ENCODE measurements at regions not wholly inside any gene's neighbourhood (a gene's known extent, or its start where the extent isn't known, plus 50 kb on each side); places are given as distances from the start of the nearest gene placed in this dataset.

DNA sequence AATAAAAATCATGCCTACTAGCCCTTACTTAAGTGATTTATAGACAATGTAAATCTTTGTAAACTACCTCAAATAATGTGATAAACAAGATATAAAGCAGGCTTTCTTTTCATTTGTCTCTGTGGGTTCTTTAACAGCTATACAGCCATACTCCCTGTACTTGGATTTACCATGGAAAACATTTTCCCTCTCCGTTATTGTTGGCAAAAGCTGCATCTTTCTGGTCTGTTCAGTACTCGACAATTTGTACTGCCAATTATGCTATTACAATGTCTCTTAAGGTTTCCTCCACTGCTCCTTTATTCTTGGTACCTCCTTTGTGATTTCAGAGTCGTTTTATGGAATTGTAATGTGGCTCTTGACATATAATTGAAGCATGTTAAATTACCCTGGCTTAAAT, 426.3 kb upstream of the PKDCC start:
- in situ Hi-C loops (cut with MboI; ENCODE audit: low sequenced_read_pairs) = no loop called here

DNA sequence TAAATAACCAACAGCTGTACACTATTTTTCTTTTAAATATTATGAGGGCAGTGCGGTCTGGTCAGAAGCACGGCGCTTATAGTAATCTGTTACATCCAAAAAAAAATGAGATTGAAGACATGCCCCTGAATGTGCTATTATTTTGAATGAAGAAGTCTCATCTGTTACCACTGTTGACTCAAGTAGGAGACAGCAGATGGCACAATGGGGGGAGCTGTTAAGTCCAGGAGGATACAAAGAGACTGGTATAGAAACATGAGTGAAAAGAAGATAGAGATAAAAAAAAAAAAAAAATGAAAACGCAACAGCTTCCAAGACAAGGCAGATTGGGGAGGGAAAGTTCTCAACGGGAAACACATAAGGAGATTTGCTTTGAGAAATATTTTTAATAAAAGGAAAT, 425.5 kb upstream of the PKDCC start:
- in situ Hi-C loops (cut with MboI; ENCODE audit: low sequenced_read_pairs) = no loop called here

DNA sequence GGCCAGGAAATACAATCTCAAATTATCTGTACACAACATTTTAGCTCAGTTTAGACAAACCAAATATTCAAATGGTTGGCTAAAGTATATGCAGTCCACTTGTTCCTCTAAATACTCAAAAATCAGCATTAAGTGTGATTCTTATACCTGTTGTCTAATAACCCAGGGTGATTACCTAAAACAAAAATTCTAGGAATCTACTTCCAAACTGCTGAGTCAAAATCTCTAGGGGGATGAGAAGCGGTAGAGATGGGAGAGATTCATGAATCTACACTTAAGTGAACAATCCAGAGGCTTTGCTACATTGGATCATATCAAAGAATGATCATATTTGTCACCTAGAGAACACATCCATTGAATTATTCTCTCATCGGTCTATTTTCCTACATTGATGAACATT, 420.9 kb upstream of the PKDCC start:
- in situ Hi-C loops (cut with MboI; ENCODE audit: low sequenced_read_pairs) = no loop called here

DNA sequence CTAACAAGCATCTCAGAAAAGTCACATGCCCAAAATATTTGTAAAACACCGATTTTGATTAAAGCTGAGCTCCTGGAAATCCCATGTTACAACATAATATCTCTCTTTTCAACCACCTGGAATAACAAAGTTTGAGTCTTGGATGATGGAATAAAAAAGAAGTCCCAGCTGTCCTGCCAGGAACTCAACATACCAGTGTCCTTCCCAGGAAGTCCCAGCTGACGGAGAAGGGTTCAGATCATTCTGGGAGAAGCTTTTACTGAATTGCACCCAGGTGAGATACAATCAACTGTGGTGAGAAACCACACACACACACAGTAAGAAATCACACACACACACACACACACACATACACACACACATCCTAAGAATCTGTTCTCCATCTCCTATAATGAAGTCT, 413.1 kb upstream of the PKDCC start:
- in situ Hi-C loops (cut with MboI; ENCODE audit: low sequenced_read_pairs) = no loop called here

DNA sequence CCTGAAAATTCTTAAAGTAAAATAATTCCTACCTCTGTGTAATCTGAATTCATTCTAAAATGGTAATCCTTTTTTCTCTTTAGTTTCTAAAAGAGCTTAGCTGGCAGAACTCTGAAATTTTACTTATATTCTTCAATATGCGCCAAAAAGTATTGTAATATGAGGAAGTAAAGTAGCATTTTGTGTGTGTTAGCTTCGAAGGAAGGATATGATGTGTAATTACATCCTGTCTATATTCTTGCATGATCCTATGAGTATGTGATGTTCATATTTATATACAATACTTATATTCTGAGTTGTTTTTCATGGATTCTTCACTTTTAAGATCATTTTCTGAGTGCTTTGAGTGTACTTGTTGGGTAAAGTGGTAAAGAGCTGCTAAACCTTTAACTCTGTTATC, 402.9 kb upstream of the PKDCC start:
- in situ Hi-C loops (cut with MboI; ENCODE audit: low sequenced_read_pairs) = no loop called here

DNA sequence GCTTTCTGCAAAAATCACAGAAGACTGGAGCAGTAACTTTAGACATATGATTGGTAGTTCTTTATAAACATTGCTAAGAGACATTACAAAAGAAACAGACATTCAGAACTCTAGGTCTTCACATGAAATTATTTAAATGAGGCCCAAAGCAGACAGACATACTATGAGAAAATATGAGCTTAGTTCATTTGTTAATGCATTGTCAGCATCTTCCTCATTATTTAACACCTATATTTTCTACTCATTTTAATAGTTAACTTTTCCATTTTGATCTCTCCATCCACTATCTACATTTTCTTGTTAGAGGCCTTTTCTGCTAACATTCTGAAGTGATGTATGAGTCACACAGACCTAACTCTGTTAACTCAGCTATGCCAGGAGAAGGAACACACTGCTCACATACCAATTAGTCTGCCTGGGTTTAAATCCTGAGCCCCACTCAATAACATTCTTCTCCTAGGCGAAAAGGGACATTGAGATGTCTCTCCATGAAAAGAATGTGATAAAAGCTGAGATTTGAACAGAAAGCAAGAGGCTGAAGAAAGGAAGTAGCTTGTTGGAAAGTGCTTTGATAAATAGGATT, 400.3 kb upstream of the PKDCC start:
- in situ Hi-C loops (cut with MboI; ENCODE audit: low sequenced_read_pairs) = no loop called here

DNA sequence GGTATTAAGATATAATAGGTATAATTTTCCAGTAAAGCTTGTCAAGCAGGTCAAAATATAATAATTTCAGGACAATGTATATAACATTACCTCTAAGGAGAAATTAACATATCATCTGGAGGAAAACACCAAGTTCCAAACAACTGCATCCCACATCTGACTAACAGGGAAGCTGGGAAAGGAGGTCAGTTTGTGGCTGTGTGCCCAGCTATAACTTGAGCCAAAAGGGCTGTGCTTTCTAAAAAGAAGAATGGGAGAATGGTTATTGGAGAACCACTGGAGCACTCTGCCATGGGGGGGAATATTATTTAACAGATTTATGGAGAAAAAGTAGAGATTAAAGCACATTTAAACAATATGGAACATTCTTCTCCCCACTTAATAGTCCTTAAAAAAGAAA, 390.6 kb upstream of the PKDCC start:
- in situ Hi-C loops (cut with MboI; ENCODE audit: low sequenced_read_pairs) = no loop called here

DNA sequence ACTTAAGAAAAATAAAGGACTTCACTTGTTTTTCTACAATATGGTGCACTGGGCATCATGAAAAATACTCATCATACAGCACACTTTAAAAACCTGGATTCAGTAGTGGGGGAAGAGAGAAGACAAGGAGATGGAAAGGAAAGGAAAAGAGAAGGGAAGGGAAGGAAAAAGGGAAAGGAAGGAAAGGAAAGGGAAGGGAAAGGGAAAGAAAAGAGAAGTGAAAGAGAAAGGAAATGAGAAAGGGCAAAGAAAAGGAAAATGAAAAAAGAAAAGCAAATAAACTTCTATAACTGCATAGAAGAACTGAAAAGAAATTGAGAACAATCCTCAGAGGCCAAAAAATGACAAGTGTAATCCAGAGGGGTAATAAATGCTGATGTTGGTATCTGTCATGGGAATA, 388.1 kb upstream of the PKDCC start:
- in situ Hi-C loops (cut with MboI; ENCODE audit: low sequenced_read_pairs) = no loop called here

DNA sequence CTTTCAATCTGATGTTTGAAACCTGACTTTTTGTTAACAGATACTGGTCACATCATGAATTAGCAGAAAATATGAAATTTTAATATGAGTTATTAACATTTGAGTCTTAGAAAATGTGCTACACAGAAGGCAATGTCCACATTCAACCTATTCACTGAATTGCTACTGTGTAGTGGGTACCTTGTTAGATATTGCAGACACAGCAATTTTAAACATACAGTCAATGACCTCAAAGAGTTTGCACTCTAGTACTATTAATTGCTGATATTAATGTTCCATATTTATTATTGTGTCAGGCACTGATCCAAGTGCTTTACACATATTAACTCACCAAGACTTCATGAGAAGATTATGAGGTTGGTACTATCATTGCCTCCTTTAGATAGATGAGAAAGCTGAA, 385.4 kb upstream of the PKDCC start:
- in situ Hi-C loops (cut with MboI; ENCODE audit: low sequenced_read_pairs) = no loop called here

DNA sequence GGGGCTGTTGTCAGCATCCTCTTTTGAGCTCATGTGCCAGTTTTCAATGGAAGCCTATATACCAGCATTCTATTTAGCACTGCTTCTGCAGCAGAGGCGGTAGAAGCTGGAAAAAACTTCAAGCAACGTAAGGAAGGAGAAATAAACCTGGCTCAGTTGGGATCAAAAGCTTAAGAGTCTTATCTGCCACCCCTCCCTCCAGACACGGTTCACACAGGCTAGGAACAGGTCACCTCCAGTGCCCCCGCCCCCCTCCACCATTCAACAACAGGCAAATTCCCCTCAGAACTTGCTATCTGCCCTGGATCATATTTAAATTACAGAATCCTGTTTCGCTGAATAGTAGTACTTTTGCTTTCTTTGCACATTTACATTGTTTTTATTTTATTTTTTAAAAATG, 384.8 kb upstream of the PKDCC start:
- in situ Hi-C loops (cut with MboI; ENCODE audit: low sequenced_read_pairs) = no loop called here

DNA sequence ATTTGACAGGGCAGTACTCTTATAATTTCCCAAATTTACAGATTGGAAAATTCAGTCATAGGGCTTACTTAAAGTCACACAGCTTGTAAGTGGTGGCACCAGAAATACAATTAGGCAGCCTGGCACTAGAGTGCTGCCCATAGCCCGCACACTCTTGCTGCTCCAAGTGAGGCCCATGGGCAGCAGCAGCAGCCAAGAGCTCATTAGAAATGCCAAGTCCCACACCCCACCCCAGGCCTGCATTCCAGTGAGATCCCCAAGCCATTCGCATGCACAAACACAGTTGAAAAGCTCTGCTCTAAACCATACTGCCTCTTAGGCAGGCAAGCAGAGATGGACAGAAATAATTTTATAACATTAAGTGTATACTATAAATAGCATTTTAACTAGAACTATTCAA, 379.3 kb upstream of the PKDCC start:
- in situ Hi-C loops (cut with MboI; ENCODE audit: low sequenced_read_pairs) = no loop called here

DNA sequence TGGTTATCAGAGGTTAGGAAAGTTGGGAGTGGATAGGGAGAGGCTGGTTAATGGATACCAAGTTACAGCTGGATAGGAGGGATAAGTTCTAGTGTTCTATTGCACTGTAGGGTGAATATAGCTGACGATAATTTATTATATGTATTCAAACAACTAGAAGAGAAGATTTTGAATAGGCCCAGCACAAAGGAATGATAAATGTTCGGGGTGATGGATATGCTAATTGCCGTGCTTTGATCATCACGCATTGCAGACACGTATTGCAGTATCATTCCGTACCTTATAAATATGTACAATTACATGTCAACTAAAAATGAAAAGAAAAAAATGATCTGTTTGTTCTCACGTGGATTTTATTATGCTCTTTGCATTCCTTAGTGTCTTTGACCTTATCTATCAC, 369.2 kb upstream of the PKDCC start:
- in situ Hi-C loops (cut with MboI; ENCODE audit: low sequenced_read_pairs) = no loop called here

DNA sequence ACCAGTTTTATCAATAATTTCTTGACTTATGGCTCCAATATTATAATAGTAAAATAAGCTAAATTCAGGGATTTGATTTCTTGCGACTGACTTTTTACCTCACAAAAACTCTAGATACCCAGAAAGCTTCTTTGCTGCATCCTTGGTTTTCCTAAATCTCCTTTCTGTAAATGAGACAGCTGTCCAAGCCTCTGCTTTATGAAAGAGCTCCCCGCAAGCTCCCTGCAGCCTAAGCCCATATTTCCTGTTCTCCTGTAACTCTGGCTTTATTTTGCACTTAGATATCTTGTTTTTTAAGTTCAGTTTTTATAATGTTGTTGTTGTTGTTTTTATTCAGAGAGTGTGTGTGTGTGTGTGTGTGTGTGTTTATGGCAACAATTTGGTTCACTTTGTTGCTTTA, 361.7 kb upstream of the PKDCC start:
- in situ Hi-C loops (cut with MboI; ENCODE audit: low sequenced_read_pairs) = no loop called here

DNA sequence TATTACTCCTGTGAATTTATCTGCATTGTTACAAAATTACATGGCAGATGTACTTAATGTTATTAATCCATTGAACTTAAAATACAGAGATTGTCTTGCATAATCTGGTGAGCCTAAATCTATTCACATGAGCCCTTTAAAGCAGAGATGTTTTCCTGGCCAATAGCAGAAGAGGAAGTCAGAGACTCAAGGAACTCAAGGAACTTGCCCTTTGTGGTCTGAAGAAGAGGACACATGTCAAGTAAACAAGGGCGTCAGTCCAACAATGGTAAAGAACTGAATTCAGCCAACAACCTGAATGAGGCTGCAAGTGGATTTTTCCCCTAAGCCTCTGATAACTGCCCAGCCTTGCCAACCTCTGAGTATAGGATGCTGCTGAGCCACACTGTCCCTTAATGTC, 356.3 kb upstream of the PKDCC start:
- in situ Hi-C loops (cut with MboI; ENCODE audit: low sequenced_read_pairs) = no loop called here

DNA sequence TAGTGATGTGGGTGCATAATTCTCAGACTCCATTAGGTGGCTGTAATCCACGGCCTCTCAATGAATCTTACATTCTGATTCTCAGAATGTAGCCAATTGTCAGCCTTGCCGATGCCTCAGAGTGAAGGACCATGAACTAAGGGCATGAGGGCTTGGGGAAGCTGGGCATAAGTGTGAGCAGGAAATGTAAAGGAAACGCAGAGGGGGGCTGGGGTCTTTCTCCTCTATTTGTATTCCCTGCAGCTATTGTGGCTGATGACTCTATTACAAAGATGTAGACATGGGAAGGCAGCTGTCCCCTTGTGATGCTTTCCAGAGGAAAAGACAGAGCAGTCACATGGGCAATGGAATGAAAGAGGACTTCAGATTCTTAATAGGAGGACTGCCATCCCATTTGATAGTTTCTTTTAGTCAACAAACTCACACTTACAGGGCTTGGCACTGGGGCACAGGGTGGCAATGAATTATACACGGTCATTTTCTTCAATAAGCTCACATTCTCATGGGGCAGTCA, 353.2 kb upstream of the PKDCC start:
- in situ Hi-C loops (cut with MboI; ENCODE audit: low sequenced_read_pairs) = no loop called here

DNA sequence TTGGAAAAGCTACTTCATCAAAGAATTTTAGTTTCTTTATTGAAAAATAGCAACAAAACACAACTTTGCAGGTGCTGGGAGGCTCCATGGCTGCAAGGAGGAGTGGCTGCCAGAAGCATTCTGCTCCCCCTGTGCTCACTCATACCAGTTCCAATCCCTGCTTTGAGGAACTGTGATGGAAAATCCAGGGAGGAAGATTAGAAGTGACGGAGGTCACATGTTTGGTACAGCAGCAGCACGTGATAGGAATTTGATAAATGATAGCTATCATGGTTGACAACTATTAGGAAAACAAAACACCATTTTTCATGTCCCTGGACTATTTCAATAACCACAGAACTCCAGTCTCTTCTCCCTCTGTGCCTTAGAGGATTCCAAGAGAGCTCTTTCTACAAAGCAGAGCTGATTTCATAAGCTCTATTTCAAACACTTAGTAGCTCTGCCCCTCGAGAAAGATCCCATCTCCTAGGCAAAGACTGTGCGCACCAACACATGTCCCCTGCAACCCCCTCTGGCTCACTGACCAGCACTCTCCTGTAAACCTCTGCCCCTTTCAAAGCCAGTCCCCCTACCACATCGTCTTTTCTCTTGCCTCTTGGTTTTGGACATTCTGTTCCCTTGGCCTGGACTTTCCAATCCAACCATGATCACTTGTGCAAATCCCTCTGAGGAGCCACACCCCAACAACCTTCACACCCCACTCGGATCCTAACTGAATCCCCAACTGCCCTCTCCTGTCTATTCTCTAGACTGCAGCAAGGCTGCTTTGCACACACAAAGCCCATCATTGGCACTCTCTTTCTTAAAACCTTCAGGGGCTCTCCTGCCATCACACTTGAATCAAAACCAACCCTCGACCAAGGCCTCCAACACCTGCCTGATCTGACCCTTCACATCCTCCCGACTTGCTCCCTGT, 352.4 kb upstream of the PKDCC start:
- in situ Hi-C loops (cut with MboI; ENCODE audit: low sequenced_read_pairs) = no loop called here

DNA sequence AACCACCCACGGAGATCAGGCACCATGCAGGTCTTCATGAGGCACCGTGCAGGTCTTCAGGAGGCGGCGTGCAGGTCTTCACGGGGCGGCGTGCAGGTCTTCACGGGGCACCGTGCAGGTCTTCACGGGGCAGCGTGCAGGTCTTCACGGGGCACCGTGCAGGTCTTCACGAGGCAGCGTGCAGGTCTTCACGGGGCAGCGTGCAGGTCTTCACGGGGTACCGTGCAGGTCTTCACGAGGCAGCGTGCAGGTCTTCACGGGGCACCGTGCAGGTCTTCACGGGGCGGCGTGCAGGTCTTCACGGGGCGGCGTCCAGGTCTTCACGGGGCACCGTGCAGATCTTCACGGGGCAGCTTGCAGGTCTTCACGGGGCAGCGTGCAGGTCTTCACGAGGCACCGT, 350.4 kb upstream of the PKDCC start:
- in situ Hi-C loops (cut with MboI; ENCODE audit: low sequenced_read_pairs) = no loop called here

DNA sequence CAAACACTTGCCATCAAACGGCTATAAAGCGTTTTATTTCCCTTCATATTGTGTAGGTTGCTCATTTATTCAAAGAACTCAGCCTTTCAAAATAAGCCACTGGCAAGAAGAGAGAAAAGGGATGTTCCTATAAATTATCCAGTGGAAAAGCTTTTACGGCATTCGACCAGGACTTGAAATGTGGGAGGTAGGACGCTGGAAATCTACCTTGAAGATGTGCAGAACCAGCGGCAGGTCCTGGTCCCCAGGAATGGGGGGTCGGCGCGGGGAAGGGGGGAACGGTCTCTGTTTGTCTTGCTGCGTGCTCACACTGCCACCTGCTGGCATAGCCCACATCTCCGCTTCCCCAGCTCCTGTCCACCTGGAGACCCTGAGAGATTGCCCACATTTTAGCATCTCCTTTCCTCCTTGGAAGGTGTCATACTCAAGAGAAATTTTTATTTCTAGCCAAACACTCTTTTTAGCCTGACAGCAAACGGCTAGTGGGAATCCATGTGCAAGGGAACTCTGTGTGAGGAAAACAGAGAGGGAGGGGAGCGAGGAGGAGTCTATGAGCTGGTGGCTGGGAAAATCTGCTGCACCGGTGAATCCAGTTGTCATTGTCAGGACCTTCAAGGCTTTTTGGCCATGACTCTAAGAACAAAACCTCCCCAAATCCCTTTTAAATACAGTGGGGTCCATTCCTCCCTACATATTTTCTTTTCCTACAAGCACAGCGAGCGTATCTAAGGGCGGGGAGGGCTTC, 349.0 kb upstream of the PKDCC start:
- in situ Hi-C loops (cut with MboI; ENCODE audit: low sequenced_read_pairs) = no loop called here

DNA sequence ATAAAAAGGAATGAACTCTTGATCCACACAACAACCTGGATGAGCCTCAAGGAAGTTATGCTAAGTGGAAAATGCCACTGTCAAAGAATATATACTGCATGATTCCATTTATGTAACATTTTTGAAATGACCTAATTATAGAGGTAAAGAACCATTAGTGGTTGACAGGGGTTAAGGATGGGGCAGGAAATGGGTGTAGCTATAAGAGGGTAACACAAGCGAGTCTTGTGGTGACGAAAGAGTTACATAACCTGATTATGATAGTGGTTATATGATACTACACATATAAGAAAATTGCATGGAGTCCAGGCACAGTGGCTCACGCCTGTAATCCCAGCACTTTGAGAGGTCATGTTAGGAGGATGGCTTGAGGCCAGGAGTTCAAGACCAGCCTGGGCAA, 346.6 kb upstream of the PKDCC start:
- in situ Hi-C loops (cut with MboI; ENCODE audit: low sequenced_read_pairs) = no loop called here

DNA sequence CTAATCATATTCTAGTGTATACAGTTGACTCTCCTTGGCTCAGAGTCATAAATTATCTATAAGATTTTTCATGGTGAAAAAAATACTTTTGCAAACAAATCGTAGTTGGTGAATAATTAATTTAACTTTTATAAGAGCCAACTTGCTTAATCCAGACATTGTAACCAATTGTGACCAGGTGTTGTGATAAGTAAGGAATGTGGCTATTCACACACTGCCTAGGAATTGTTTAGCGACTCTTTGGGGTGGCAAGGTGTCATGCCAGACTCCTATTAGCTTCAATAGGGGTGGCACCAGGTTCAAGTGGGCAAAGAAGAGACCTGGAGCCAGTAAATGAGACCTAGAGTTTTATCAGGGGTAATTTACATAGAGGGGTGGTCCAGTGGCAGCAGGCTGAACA, 344.7 kb upstream of the PKDCC start:
- in situ Hi-C loops (cut with MboI; ENCODE audit: low sequenced_read_pairs) = no loop called here

DNA sequence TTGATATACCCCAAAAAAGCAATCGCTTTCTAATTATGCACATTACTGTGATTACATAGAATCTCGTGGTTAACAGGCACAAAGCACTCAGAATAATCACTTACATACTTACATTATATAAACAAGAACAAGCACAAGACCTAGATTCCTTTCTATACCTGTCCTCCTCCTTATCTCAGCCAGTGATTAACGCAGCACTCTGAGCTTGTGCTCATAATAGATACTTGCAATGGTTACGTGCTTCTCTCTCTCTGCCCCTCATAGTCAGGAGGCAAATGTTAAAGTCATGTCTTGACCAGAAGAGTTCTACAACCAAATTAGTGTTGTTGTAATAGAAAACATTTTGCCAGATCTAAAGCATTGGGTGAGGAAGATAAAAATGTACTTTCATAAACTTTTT, 342.2 kb upstream of the PKDCC start:
- in situ Hi-C loops (cut with MboI; ENCODE audit: low sequenced_read_pairs) = no loop called here

DNA sequence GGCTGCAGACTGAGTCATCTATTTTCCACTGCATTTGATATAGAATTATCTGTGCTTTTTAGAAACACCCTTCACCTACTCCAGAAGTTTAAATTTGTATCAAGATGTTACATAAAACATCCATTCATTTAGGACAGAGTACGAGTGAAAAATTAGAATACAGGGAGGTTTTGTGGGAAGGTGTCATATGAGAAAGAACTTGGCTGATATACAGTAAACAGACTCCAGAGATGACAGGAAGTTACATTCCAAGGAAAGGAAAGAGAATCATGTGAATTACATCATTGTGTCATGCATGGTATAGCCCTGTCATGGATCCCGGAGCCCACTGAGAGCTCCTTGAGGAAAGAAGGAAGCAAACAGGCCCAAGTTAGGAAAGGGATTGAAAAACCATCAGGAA, 341.5 kb upstream of the PKDCC start:
- in situ Hi-C loops (cut with MboI; ENCODE audit: low sequenced_read_pairs) = no loop called here

All from HL-60/S4 treated with retinoic acid at 250 ng/mL for 4 days and 3 days (cell line).